ENCODE measurements at regions not wholly inside any gene's neighbourhood (a gene's known extent, or its start where the extent isn't known, plus 50 kb on each side); places are given as distances from the start of the nearest gene placed in this dataset.

DNA sequence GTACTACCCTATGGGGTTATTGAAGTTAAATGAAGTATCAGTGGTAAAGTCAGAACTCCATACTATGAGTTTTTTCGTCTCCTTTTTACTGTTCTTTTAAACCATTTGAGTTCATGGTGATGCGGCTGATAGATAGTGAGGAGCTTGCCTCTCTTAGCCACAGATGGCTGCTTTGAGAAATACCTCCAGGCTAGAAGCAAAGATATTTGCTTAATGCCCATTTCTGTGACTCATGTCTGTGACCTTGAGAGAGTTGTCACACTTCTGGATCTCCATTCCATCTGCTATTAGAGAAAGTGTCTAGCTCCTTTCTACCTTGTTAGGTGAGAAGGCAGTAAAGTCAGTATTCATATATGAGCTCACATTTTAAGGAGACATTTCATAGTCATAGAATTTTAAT is 89.5 kb upstream of the PLXNA2 start:
- no peak overlapping the region for H3K27ac ChIP-seq (ENCODE audit: low read length)
- intact Hi-C loops (cut with micrococcal nuclease; ENCODE audit: unreplicated experiment): no loop called here
- ATAC-seq (no peak), DNase-seq (ENCODE audit: low read depth, low spot score) (no peak)
- H3K9me3 ChIP-seq (ENCODE audit: control insufficient read depth, insufficient read depth, low read depth, low read length): no peaks in the 10 kb centered on the region
- ChIA-PET POLR2A (no interaction called here), CTCF (no interaction called here)
- H3K27me3 ChIP-seq (ENCODE audit: control insufficient read depth, insufficient read depth, low read length): no peaks in the 10 kb centered on the region
- in situ Hi-C loops (cut with HindIII; ENCODE audit: low pct_unique_long_range_greater_than_20kb, low sequenced_read_pairs): no loop called here
- no peaks in the 10 kb centered on the region for H3K36me3 ChIP-seq (ENCODE audit: control insufficient read depth, insufficient read depth, low read length)
- no peak for TF ChIP-seq POLR2AphosphoS5 (IDR thresholded peaks at IDR 0.05; ENCODE audit: low read depth, low read length)
- no peaks in the 10 kb centered on the region for H3K4me1 ChIP-seq (ENCODE audit: control insufficient read depth, insufficient read depth, low read length)
- BruUV-seq (replicated peaks): no TSS peak
- H3K4me3 ChIP-seq (ENCODE audit: low read depth in 2 of 2, low read length in 2 of 2): no peak overlapping the region

DNA sequence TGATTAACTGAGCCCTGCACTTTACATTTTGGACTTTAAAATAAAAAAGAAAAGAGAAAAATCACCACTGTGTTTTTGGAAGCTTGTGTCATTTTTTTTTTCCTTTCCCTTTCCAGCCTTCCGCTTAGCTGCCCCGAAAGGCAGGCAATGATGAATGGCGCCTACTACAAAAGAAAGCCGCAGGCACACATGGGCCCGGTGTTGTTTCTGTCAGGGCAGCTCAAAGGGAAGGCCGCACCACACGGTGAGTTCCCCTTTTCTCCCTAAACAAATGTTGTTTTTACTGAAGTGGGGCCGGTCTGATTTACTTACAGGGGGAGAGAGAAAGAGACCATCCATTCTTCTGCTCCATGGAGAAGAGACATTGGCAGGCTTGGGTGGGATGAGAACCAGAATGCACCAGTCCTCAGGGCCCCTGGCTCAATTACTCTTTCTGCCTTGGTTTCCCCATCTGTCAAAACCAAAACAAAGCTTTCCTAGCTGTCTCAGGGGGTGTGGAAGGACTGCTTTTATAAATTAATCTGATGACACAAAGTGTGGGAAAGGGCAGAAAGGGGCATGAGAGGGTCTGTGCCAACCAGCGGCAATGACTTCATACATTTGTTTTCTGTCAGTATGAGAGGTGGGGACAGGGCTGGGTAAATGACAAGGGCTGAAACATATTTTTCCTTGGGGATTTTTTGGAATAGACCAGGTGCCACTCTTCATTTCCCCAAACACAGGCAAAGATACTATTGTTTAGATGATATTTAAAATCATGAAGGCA is 91.4 kb upstream of the PLXNA2 start:
- Histone ChIP-seq H3K36me3 (ENCODE audit: control insufficient read depth, insufficient read depth, low read length) (no peaks in the 10 kb centered on the region), H3K4me1 (ENCODE audit: control insufficient read depth, insufficient read depth, low read length) (no peaks in the 10 kb centered on the region), H3K27me3 (ENCODE audit: control insufficient read depth, insufficient read depth, low read length) (no peaks in the 10 kb centered on the region), H3K9me3 (ENCODE audit: control insufficient read depth, insufficient read depth, low read depth, low read length) (no peaks in the 10 kb centered on the region), H3K4me3 (ENCODE audit: low read depth in 2 of 2, low read length in 2 of 2) (no peak overlapping the region), H3K27ac (ENCODE audit: low read length) (no peak overlapping the region)
- ATAC-seq (no peak), DNase-seq (ENCODE audit: low read depth, low spot score) (no peak)
- in situ Hi-C loops (cut with HindIII; ENCODE audit: low pct_unique_long_range_greater_than_20kb, low sequenced_read_pairs): no loop called here
- intact Hi-C loops (cut with micrococcal nuclease; ENCODE audit: unreplicated experiment): no loop called here
- CTCF ChIA-PET: no interaction called here
- POLR2A ChIA-PET: no interaction called here
- no TSS peak for BruUV-seq (replicated peaks)
- no peak for TF ChIP-seq TCF7L2 (IDR thresholded peaks at IDR 0.05; ENCODE audit: low read depth, low read length)
- no peak for TF ChIP-seq POLR2AphosphoS5 (IDR thresholded peaks at IDR 0.05; ENCODE audit: low read depth, low read length)
- TF ChIP-seq SIN3A (IDR thresholded peaks at IDR 0.05; ENCODE audit: borderline replicate concordance, insufficient read depth, low read depth, low read length): no peak
- TF ChIP-seq, protein P1, sequence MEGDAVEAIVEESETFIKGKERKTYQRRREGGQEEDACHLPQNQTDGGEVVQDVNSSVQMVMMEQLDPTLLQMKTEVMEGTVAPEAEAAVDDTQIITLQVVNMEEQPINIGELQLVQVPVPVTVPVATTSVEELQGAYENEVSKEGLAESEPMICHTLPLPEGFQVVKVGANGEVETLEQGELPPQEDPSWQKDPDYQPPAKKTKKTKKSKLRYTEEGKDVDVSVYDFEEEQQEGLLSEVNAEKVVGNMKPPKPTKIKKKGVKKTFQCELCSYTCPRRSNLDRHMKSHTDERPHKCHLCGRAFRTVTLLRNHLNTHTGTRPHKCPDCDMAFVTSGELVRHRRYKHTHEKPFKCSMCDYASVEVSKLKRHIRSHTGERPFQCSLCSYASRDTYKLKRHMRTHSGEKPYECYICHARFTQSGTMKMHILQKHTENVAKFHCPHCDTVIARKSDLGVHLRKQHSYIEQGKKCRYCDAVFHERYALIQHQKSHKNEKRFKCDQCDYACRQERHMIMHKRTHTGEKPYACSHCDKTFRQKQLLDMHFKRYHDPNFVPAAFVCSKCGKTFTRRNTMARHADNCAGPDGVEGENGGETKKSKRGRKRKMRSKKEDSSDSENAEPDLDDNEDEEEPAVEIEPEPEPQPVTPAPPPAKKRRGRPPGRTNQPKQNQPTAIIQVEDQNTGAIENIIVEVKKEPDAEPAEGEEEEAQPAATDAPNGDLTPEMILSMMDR (IDR thresholded peaks at IDR 0.05): no peak
- TF ChIP-seq, protein P2, sequence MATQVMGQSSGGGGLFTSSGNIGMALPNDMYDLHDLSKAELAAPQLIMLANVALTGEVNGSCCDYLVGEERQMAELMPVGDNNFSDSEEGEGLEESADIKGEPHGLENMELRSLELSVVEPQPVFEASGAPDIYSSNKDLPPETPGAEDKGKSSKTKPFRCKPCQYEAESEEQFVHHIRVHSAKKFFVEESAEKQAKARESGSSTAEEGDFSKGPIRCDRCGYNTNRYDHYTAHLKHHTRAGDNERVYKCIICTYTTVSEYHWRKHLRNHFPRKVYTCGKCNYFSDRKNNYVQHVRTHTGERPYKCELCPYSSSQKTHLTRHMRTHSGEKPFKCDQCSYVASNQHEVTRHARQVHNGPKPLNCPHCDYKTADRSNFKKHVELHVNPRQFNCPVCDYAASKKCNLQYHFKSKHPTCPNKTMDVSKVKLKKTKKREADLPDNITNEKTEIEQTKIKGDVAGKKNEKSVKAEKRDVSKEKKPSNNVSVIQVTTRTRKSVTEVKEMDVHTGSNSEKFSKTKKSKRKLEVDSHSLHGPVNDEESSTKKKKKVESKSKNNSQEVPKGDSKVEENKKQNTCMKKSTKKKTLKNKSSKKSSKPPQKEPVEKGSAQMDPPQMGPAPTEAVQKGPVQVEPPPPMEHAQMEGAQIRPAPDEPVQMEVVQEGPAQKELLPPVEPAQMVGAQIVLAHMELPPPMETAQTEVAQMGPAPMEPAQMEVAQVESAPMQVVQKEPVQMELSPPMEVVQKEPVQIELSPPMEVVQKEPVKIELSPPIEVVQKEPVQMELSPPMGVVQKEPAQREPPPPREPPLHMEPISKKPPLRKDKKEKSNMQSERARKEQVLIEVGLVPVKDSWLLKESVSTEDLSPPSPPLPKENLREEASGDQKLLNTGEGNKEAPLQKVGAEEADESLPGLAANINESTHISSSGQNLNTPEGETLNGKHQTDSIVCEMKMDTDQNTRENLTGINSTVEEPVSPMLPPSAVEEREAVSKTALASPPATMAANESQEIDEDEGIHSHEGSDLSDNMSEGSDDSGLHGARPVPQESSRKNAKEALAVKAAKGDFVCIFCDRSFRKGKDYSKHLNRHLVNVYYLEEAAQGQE (IDR thresholded peaks at IDR 0.05; ENCODE audit: insufficient read depth in 1 of 2, low read depth in 2 of 2, low read length in 1 of 2): no peak

DNA sequence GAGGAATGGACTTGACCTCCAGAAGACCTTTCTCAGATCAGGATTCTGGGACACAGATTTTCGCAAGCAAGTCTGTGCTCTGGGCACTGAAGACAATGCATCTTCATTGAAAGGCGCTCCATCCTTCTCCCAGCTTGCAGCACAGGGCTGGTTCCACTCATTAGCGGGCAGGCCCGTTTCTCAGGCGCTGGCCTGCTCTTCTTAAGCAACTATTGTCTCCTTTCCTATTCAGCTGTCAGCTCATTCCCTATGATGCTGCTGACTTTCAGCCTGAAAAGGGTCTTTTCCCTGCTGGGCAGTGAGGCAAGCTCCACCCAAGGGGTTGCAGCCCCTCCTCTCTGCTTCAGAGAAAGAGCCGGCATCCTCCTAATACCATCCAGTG is 91.9 kb upstream of the PLXNA2 start:
- intact Hi-C loops (cut with micrococcal nuclease; ENCODE audit: unreplicated experiment): no loop called here

More for the DNA sequence above, 91.9 kb upstream of the PLXNA2 start:
- H3K4me1 ChIP-seq (ENCODE audit: control insufficient read depth, insufficient read depth, low read length): no peaks in the 10 kb centered on the region
- H3K36me3 ChIP-seq (ENCODE audit: control insufficient read depth, insufficient read depth, low read length): no peaks in the 10 kb centered on the region
- H3K4me3 ChIP-seq (ENCODE audit: low read depth in 2 of 2, low read length in 2 of 2): no peak overlapping the region
- H3K9me3 ChIP-seq (ENCODE audit: control insufficient read depth, insufficient read depth, low read depth, low read length): no peaks in the 10 kb centered on the region
- H3K27me3 ChIP-seq (ENCODE audit: control insufficient read depth, insufficient read depth, low read length): no peaks in the 10 kb centered on the region
- ChIA-PET CTCF (no interaction called here), POLR2A (no interaction called here)
- no TSS peak for BruUV-seq (replicated peaks)
- TF ChIP-seq, protein P2 (IDR thresholded peaks at IDR 0.05; ENCODE audit: insufficient read depth in 1 of 2, low read depth in 2 of 2, low read length in 1 of 2): no peak
- no peak for TF ChIP-seq SIN3A (IDR thresholded peaks at IDR 0.05; ENCODE audit: borderline replicate concordance, insufficient read depth, low read depth, low read length)
- TF ChIP-seq, protein P1 (IDR thresholded peaks at IDR 0.05): no peak
- no peak for TF ChIP-seq TCF7L2 (IDR thresholded peaks at IDR 0.05; ENCODE audit: low read depth, low read length)
- TF ChIP-seq POLR2AphosphoS5 (IDR thresholded peaks at IDR 0.05; ENCODE audit: low read depth, low read length): no peak
- no peak for ATAC-seq
- in situ Hi-C loops (cut with HindIII; ENCODE audit: low pct_unique_long_range_greater_than_20kb, low sequenced_read_pairs): no loop called here
- H3K27ac ChIP-seq (ENCODE audit: low read length): no peak overlapping the region
- DNase-seq (ENCODE audit: low read depth, low spot score): no peak
